HTR-8/SVneo (cell line): ENCODE measurements at regions not wholly inside any gene's neighbourhood (a gene's known extent, or its start where the extent isn't known, plus 50 kb on each side); places are given as distances from the start of the nearest gene placed in this dataset.

Experiments used
- DNase-seq: peaks from one replicate; pipeline ENCODE4 v3.0.0; 2011; ENCODE audit warnings: low spot score, mixed read lengths; ENCODE audit not compliant: insufficient read length
- FAIRE-seq: peaks from 2 replicates; lab custom pipeline; 2011; peaks lifted over from hg19 to GRCh38; lab: Jason Lieb, UNC

DNA sequence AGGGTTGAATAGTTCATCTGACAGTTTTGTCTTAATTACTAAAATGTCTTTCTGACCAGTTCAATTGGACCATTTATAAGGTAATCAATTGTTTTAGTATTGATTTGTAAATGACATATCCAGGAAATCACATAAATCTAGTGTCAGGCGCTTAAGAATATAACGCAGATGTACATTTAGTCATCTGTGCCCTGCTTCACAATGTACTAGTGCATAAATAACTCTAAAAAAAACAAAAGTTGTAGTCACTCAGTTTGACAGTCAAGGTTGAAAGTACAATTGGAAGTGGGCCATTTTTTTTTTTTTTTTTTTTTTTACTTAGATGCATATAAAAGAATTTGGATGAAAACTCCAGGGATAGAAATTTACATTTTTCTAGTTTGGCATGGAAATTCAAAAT, 490.4 kb downstream of the PTPRC start:
- FAIRE-seq, result no peak
- DNase-seq, result no peak

DNA sequence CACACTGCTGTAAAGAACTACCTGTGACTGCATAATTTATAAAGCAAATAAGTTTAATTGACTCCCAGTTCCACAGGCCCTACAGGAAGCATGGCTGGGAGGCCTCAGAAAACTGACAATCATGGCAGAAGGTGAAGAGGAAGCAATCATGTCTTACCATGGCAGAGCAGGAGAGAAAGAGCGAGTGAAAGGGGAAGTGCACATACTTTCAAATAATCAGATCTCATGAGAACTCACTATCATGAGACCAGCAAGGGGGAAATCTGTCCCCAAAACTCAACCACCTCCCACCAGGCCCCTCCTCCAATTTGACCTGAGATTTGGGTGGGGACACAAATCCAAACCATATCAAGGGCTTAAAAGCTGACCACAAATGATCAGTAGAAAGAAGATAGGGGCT, 493.2 kb downstream of the PTPRC start:
- DNase-seq (no peak), FAIRE-seq (no peak)

DNA sequence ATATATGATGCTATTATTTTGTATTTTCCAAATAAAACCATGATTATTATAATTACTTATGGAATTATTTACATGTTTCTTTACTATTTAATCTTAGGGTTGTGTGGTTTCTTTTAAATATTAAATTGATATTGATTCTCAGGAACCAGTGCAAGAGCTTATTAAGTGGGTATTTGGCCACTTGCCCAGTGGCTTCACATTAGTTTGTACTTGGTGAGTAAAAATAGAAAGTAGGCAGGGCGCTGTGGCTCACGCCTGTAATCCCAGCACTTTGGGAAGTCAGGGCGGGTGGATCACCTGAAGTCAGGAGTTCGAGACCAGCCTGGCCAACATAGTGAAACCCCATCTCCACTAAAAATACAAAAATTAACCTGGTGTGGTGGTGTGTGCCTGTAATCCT, 497.1 kb downstream of the PTPRC start:
- FAIRE-seq (no peak), DNase-seq (no peak)

GRCh38 chr1:199138061-199138460, 499.2 kb downstream of the PTPRC start:
- DNase-seq (no peak), FAIRE-seq (no peak)

- FAIRE-seq (no peak), DNase-seq (no peak)
Observed at GRCh38 chr1:199149591-199149990, 510.8 kb downstream of the PTPRC start.

DNA sequence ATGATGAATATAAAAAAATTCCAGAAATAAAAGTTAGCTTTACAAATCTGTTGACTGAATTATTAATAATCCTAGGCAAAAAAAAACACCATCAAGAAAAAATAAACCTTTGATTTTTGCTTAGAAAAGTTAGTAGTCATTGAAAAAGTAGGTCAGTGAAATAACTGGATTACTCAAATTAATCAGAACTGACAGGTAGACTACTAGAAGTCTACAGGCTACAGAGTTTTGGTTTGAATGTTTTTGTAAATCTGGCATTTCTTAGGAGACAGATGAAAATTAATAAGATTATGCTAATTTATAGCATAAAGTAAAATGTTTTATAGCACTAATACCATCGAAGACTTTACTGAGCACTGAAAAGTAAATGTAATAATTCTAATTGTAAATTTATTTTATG, 511.9 kb downstream of the PTPRC start:
- FAIRE-seq (no peak), DNase-seq (no peak)

- FAIRE-seq, result no peak
- DNase-seq, result no peak
Observed at GRCh38 chr1:199151634-199152425, 513.0 kb downstream of the PTPRC start.

GRCh38 chr1:199152676-199153075, 513.8 kb downstream of the PTPRC start:
- FAIRE-seq, result no peak
- DNase-seq, result no peak

DNA sequence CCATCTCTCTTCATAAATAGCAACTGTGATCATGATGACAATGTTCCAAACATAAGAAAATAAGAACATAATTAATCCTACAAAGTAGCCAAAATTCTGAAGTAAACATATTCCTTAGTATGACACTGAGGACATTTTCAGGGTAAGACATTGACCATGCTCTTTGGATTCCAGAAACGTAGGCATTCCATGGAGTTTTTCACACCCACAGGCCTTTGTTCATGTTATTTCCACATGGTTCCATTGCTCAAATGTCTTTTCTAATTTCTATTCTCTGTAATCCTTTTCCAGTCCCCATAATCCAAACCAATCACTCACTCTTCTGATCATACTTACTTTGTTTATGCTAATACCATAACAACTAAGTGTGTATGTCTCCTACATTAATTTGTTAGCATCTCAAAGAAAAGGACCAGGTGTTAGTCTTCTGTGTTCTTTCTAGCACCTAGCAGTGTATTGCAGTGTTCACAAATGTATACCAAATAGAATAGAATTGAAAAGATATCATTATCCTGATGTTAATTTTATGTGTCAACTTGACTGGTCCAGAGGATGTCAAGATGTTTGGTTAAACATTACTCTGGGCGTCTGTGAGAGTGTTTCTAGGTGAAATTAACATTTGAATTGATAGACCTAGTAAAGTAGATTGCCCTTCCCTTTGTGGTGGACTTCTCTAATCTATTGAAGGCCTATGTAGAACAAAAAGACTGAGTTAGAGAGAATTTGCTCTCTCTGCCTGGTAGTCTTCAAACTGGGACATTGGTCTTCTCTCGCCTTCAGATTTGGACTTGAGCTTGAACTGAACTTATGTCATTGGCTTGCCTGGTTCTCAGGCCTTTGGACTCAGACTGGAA, 516.6 kb downstream of the PTPRC start:
- FAIRE-seq, result no peak

GRCh38 chr1:199157494-199157893, 518.7 kb downstream of the PTPRC start:
- no peak for DNase-seq
- no peak for FAIRE-seq

More for the DNA sequence above, 516.6 kb downstream of the PTPRC start:
- no peak for DNase-seq

- FAIRE-seq (no peak), DNase-seq (no peak)
Observed at GRCh38 chr1:199160521-199161318, 521.9 kb downstream of the PTPRC start.

DNA sequence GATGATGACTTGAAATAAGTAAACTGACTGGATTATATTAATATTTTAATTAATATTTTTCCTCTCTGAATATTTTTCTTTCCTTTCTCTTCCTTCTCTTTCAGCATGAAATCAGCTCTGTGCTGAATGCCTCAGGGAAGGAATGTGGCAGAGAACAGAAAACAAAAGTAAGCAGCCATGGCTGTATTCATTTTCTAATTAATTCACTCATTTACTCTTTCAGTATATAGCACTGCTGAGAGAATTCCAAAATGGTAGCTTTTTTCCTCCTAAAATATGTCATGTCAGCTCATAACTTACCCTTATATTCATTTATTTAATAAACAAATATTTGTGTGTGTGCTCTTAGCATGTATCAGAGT, 522.5 kb downstream of the PTPRC start:
- DNase-seq, result no peak
- FAIRE-seq, result no peak

DNA sequence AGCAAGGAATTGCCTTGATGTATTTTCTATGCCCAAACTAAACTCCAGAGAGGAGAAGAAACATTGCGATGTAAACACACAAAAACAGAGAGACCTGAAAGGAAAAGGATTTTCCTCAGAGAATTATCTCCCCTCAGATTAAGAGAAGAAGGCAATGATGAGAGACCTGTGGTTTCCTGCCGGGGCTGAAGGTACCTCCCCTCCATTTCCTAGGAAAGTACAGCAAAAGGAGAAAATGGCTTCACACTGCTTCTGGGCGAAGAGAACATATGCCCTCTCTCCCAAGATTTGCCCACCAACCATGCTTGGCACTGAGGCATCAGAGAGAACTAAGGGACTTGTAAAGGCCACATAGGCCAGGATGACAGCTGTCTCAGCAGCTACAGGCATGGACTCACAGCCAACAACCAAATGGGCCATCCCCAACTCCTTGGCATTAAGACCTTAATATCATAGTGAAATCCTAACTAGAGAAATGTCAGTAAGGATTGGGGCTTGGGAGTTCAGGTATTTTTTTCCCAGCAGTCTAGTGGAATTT, 523.0 kb downstream of the PTPRC start:
- no peak for FAIRE-seq

DNA sequence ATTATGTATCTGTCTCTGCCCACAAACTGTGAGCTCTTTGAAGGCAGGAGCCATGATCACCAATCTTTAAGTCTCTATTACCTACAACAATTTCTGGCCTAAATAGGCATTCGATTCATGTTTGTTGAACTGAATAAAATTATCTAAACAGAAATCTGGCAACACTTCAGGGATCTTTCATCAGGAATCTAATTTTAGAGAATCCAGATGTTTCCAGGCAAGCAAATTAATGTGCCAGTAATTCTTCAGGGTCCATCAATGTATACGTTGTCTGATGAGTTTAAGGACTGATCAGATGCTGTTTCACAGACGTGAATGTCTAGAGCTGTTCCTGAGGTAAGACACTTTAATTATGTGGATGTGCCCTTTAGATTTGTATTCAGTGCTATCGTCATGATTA, 524.4 kb downstream of the PTPRC start:
- DNase-seq (no peak), FAIRE-seq (no peak)

More for the DNA sequence above, 523.0 kb downstream of the PTPRC start:
- no peak for DNase-seq

DNA sequence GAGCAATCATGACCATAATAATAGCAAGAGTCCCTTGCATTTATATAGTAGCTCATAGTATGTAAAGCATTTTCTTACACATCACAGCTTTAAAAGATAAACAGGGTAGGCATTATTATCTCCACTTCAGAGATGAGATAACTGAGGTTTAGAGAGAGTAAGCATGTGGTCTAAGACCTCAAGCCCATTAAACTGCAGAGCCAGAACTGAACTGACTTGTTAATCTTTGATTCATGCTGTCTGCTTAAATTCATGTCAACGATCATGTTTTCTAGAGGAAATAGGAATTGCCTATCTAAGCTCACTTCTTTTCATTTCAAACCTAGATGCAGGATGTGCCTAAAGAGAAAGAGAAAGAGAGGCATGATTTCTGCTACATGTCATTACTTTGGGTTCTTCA, 524.8 kb downstream of the PTPRC start:
- FAIRE-seq (no peak), DNase-seq (no peak)

GRCh38 chr1:199167460-199167859, 528.6 kb downstream of the PTPRC start:
- FAIRE-seq (no peak), DNase-seq (no peak)

- FAIRE-seq (no peak), DNase-seq (no peak)
Observed at GRCh38 chr1:199168888-199169585, 530.2 kb downstream of the PTPRC start.

- DNase-seq (no peak), FAIRE-seq (no peak)
Observed at GRCh38 chr1:199170711-199171110, 531.9 kb downstream of the PTPRC start.

- no peak for FAIRE-seq
- no peak for DNase-seq
Observed at GRCh38 chr1:199172171-199173124, 533.6 kb downstream of the PTPRC start.
